Kidney capillary endothelial cell (primary cell): ENCODE measurements at regions not wholly inside any gene's neighbourhood (a gene's known extent, or its start where the extent isn't known, plus 50 kb on each side); places are given as distances from the start of the nearest gene placed in this dataset.
"Not testable (repeated sequence)": the region's sequence is repeated elsewhere in the genome, so short reads cannot be mapped to it uniquely, and the experiment has no call there.

Experiments used
- DNase-seq: peaks from one replicate; pipeline ENCODE4 v3.0.0-alpha.2; 2018; ENCODE audit warnings: low spot score

- no peak for DNase-seq
Observed at GRCh38 chr1:4483021-4483625, 171.3 kb upstream of the AJAP1 start.

GRCh38 chr1:4485398-4485797 lies 169.0 kb upstream of the AJAP1 start:
- DNase-seq: no peak

GRCh38 chr1:4485878-4486277 lies 168.5 kb upstream of the AJAP1 start:
- no peak for DNase-seq

GRCh38 chr1:4486408-4487120 lies 167.8 kb upstream of the AJAP1 start:
- no peak for DNase-seq

GRCh38 chr1:4488018-4488417 lies 166.4 kb upstream of the AJAP1 start:
- DNase-seq: peak; percentile 20

GRCh38 chr1:4489486-4489885 lies 164.9 kb upstream of the AJAP1 start:
- DNase-seq: no peak

GRCh38 chr1:4489992-4490391 lies 164.4 kb upstream of the AJAP1 start:
- not testable (repeated sequence) for DNase-seq

GRCh38 chr1:4494027-4494426 lies 160.4 kb upstream of the AJAP1 start:
- no peak for DNase-seq

- DNase-seq: no peak
Observed at GRCh38 chr1:4494558-4494957, 159.9 kb upstream of the AJAP1 start.

- DNase-seq: no peak
Observed at GRCh38 chr1:4495809-4496208, 158.6 kb upstream of the AJAP1 start.

- DNase-seq: no peak
Observed at GRCh38 chr1:4500441-4500840, 154.0 kb upstream of the AJAP1 start.

GRCh38 chr1:4506591-4506990 lies 147.8 kb upstream of the AJAP1 start:
- no peak for DNase-seq

GRCh38 chr1:4509206-4509605 lies 145.2 kb upstream of the AJAP1 start:
- DNase-seq: no peak

- DNase-seq: no peak
Observed at GRCh38 chr1:4510276-4510691, 144.1 kb upstream of the AJAP1 start.

- DNase-seq: no peak
Observed at GRCh38 chr1:4511374-4511773, 143.0 kb upstream of the AJAP1 start.

- no peak for DNase-seq
Observed at GRCh38 chr1:4512636-4513035, 141.8 kb upstream of the AJAP1 start.

GRCh38 chr1:4513685-4514084 lies 140.7 kb upstream of the AJAP1 start:
- no peak for DNase-seq

- DNase-seq: no peak
Observed at GRCh38 chr1:4515727-4516289, 138.6 kb upstream of the AJAP1 start.

GRCh38 chr1:4516596-4516995 lies 137.8 kb upstream of the AJAP1 start:
- no peak for DNase-seq

- DNase-seq: no peak
Observed at GRCh38 chr1:4517186-4517954, 137.0 kb upstream of the AJAP1 start.

- DNase-seq: no peak
Observed at GRCh38 chr1:4518621-4519020, 135.8 kb upstream of the AJAP1 start.

- DNase-seq: no peak
Observed at GRCh38 chr1:4519954-4520353, 134.5 kb upstream of the AJAP1 start.

GRCh38 chr1:4523551-4523950 lies 130.9 kb upstream of the AJAP1 start:
- no peak for DNase-seq
